IPS DF 4.7 (cell line): ENCODE measurements at regions not wholly inside any gene's neighbourhood (a gene's known extent, or its start where the extent isn't known, plus 50 kb on each side); places are given as distances from the start of the nearest gene placed in this dataset.
"Not testable (repeated sequence)": the region's sequence is repeated elsewhere in the genome, so short reads cannot be mapped to it uniquely, and the experiment has no call there.

Experiments used
- DNase-seq: peaks from one replicate; pipeline ENCODE4 v3.0.0-alpha.2; 2013; ENCODE audit warnings: low spot score; ENCODE audit errors: extremely low read depth

DNA sequence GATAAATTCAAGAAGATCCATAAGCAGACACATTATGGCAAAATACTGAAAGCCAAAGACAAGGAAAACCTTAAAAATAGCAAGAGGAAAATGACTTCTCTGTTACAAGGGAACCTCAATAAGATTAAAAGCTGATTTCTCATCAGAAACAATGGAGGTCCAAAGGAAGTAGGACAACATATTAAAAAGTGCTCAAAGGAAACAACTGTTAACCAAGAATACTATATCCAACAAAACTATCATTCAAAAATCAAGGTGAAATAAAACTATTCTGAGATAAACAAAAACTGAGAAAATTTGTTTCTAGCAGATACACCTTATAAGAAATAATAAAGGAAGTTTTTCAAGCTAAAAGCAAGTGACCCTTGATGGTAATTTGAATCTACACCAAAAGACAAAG lies 314.7 kb upstream of the ROPN1 start:
- no peak for DNase-seq

- DNase-seq: no peak
Measured at GRCh38 chr3:124313621-124314020, 321.7 kb upstream of the ROPN1 start.

GRCh38 chr3:124315215-124316033 lies 323.5 kb upstream of the ROPN1 start:
- DNase-seq: no peak

GRCh38 chr3:124316034-124316287 lies 324.0 kb upstream of the ROPN1 start:
- no peak for DNase-seq

GRCh38 chr3:124318014-124318413 lies 326.1 kb upstream of the ROPN1 start:
- no peak for DNase-seq

GRCh38 chr3:124318656-124319055 lies 326.7 kb upstream of the ROPN1 start:
- no peak for DNase-seq

- DNase-seq: no peak
Measured at GRCh38 chr3:124320976-124321375, 329.1 kb upstream of the ROPN1 start.

DNA sequence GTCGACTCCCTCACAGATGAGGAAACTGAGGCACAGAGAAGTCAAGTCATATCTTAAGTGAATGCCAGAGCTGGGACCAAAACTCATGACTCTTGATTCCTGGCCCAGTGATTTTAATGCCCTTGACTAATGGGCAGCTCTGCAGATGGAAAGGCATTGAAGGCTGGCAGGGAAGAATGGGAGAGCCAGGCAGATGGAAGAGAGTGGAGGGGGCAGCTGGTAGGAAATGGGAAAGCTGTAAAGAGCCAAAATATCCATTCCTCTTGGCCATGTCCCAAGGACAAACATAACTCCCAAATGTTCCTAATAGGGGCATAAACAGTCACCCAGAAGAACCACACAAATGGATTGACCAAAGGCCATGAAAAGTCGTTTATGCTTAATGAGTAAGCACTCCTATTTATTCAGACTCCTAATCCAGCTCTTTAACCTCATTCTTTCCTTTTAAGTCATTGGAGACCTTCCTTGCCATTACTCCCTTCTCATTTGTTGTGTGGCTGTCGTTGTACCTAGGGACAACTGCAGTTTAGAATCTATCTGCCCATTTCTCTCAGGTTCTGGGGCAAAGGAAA lies 330.5 kb upstream of the ROPN1 start:
- no peak for DNase-seq

- DNase-seq: no peak
Measured at GRCh38 chr3:124322966-124323365, 331.0 kb upstream of the ROPN1 start.

- no peak for DNase-seq
Measured at GRCh38 chr3:124325248-124325647, 333.3 kb upstream of the ROPN1 start.

DNA sequence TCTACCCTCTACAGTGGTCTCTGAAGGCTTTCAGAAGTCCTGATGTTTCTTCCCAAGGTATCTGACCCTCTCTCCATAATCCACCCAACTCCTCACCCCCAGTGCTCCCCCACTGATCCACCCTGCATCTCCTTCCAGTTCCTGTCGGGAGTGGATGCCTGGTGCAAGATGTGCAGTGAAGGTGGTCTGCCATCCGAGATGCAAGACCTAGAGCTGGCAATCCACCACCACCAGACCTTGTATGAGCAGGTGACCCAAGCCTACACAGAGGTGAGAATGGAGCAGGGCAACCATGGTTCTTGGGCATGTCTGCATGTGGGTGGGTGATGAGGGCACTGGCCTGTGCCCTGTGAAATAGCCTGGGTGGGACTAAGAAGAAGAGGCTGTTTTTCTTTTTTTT lies 337.8 kb upstream of the ROPN1 start:
- no peak for DNase-seq

DNA sequence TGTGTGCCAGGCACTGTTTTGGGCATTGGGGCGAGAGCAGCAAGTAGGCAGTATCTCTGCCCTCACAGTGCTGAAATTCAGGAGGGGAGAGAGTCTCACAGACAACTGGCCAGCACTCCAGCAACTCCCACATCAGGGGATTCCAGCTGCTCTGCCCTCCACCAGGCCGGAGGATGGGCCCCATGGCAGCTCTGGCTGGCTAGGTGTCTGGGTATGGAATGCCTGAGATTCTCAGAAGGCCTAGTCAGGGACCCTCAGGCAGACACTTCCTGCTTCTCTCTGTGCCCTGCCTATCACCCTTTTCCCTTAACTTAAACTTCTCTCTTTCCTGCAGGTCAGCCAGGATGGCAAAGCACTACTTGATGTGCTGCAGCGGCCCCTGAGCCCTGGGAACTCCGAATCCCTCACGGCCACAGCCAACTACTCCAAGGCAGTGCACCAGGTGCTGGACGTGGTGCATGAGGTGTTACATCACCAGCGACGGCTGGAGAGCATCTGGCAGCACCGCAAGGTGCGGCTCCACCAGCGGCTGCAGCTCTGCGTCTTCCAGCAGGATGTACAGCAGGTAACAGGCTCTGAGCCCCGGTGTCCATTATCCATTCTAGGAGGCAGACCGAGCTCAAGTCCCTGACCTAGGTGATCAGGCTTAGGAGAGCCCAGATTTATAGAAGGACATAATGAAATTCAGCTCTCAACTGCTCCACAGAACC lies 342.2 kb upstream of the ROPN1 start:
- DNase-seq: no peak

GRCh38 chr3:124336067-124336656 lies 344.2 kb upstream of the ROPN1 start:
- no peak for DNase-seq

DNA sequence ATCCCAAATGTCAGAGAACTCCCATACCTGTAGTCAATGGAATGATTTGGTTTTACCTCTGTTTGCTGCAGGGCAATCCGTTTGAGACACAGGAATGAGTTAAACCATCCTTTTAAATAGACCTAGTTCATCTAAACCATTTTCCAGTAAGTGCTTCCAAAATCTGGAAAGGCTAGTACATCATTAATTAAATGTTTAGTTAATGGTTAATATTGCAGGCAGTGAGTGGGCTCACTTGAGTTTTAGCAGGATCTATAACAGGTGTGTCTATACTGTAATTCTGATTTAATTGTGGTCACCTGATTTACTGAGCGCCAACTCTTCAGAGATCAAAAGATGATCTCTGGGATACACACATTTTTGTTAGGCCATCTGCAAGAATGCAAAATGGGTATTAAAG lies 353.9 kb upstream of the ROPN1 start:
- no peak for DNase-seq

DNA sequence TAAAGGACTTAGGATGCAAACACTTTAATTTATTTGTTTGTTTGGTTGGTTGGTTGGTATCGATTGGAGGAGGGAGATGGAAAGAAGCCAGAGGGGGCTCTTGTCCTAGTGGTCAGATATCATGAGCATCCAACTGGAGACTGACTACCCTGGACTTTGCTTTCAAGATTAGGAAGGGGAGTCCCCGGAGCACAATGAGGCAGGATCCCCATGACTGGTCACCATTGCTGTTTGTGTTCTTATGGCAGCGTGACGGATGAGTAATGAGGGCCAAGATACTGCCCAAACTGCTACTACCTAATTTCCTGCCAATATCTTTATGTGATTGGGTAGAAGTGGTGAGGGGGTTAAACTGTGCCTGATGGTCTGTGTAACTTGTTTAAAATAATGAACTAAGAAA lies 354.6 kb upstream of the ROPN1 start:
- no peak for DNase-seq

DNA sequence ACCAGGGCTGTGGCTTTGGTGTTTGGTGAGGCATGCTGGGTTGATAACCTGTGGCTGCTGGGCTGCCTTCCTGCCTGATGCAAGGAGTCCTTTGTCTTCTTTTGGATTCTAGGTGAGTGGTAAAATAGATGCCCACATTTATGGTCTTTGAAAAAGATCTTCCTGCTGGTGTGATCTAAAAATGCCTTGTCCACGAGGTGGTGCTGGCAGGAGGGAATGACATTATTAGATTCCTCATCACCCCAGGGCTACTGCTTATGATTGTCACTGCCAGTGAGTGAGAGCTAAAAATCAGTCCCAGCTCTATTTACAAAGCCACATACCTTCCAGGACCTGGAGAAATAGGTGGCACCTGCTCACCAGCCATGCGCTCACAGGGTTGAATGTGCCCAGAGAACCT lies 355.5 kb upstream of the ROPN1 start:
- DNase-seq: no peak

GRCh38 chr3:124348555-124348954 lies 356.6 kb upstream of the ROPN1 start:
- not testable (repeated sequence) for DNase-seq

DNA sequence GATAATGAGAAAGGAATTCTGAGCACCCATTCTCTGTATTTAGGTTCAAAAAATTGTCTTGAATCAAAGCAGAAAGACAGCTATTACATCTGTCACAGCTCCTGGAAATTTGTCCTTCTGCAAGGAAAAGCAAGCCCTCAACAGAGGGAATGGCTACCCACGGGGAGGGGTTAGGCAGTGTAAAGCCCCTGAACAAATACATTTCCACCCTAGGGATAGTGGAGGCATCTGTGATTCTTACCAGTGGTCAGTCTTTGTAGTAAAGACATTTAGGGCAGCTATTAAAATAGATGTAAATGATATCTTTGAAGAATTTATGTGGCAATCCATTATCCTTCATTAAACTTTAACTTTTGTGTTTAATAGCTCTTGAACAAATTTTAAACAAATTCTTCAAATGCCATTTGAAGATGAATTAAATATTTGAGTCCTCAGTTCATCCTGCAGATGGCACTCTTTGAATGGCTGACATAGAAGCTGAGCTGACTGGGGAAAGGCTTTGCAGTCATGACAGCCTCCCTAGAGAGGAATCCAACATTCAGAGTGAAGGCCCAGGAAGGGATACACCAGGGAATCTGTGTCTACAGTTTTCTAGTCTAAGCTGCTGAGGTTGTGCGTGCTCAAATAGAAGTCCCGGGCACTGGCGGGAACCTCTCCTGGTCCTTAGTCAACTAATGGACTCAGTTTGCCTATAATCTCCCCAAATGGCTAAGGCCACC lies 359.7 kb upstream of the ROPN1 start:
- peak; percentile 60 for DNase-seq

DNA sequence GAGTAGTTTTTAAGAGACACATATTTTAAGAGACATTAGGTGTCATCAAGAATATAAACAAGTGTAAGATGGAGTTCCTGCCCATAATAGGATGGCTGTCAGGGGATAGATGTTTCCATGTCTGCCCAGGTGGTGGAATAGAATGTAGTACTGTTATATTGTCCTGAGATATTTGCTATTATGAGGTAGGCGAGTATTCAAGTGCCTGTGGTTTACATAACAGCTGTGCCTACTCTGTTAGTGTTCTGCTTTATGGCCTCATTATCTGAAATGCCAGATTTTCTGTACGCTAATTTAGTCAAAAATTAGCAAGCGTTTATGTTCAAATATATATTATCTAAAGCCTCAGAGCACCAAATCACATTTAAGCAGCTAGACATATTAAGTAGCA lies 360.2 kb upstream of the ROPN1 start:
- DNase-seq: no peak

- DNase-seq: no peak
Measured at GRCh38 chr3:124353691-124354090, 361.8 kb upstream of the ROPN1 start.

GRCh38 chr3:124354150-124354549 lies 362.2 kb upstream of the ROPN1 start:
- DNase-seq: no peak

- no peak for DNase-seq
Measured at GRCh38 chr3:124358156-124358555, 366.2 kb upstream of the ROPN1 start.
